ENCODE measurements at regions not wholly inside any gene's neighbourhood (a gene's known extent, or its start where the extent isn't known, plus 50 kb on each side); places are given as distances from the start of the nearest gene placed in this dataset.

DNA sequence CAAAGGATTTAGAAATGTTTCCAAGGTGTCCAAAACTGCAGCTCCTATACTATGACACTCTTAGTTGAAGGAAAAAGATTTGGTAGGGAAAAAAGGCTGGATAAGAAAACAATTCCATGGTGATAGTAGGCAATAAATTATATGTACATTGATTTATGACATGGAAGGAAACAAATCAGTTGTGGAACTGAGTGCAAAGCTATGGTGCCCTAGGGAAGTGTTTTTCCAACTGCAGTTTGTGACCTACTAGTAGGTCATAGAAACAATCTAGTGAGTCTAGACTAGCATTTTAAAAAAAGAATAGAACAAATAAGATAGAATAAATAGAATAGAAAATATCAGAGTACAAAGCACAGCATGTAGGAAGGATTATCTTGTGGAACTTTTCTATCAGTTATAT is 58.4 kb upstream of the TSPAN5 start:
- TF ChIP-seq, protein P1, sequence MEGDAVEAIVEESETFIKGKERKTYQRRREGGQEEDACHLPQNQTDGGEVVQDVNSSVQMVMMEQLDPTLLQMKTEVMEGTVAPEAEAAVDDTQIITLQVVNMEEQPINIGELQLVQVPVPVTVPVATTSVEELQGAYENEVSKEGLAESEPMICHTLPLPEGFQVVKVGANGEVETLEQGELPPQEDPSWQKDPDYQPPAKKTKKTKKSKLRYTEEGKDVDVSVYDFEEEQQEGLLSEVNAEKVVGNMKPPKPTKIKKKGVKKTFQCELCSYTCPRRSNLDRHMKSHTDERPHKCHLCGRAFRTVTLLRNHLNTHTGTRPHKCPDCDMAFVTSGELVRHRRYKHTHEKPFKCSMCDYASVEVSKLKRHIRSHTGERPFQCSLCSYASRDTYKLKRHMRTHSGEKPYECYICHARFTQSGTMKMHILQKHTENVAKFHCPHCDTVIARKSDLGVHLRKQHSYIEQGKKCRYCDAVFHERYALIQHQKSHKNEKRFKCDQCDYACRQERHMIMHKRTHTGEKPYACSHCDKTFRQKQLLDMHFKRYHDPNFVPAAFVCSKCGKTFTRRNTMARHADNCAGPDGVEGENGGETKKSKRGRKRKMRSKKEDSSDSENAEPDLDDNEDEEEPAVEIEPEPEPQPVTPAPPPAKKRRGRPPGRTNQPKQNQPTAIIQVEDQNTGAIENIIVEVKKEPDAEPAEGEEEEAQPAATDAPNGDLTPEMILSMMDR (IDR thresholded peaks at IDR 0.05) = no peak
- no peak for TF ChIP-seq POLR2A (IDR thresholded peaks at IDR 0.05)

Measured in testis (tissue), 2 donors.